ENCODE measurements at regions not wholly inside any gene's neighbourhood (a gene's known extent, or its start where the extent isn't known, plus 50 kb on each side); places are given as distances from the start of the nearest gene placed in this dataset.

- no peak for TF ChIP-seq ZNF362 (CRISPR knock-in tag; IDR thresholded peaks at IDR 0.05; ENCODE audit: borderline replicate concordance)
These were observed 548.5 kb upstream of the GRAMD2B start (continued) for GRCh38 chr5:125874717-125875116.

GRCh38 chr5:125877248-125877647, 546.0 kb upstream of the GRAMD2B start:
- TF ChIP-seq ZNF781 (CRISPR knock-in tag; IDR thresholded peaks at IDR 0.05; ENCODE audit: borderline replicate concordance, not compliant biosample characterization) (no peak), ARID3A (IDR thresholded peaks at IDR 0.05; ENCODE audit: low read depth, low read length) (no peak), ZNF460 (CRISPR knock-in tag; IDR thresholded peaks at IDR 0.05; ENCODE audit: borderline replicate concordance) (no peak), RXRB (CRISPR knock-in tag; IDR thresholded peaks at IDR 0.05; ENCODE audit: borderline replicate concordance) (no peak), ZBTB26 (CRISPR knock-in tag; IDR thresholded peaks at IDR 0.05; ENCODE audit: borderline replicate concordance) (no peak), FOXK1 (CRISPR knock-in tag; IDR thresholded peaks at IDR 0.05; ENCODE audit: borderline replicate concordance, low read depth) (no peak), REXO4 (CRISPR knock-in tag; IDR thresholded peaks at IDR 0.05; ENCODE audit: borderline replicate concordance) (no peak)
- CTCF ChIA-PET (ENCODE audit: low intra/inter-chr PET ratio, low total read pairs) = no interaction called here
- H3K27me3 ChIP-seq (ENCODE audit: control insufficient read depth in 1 of 2, insufficient read depth in 2 of 2, low read length in 2 of 2) = no peaks in the 10 kb centered on the region
- in situ Hi-C loops (cut with HindIII; ENCODE audit: extremely low pct_ligation_motif_present, low pct_unique_long_range_greater_than_20kb) = no loop called here
- H3K4me1 ChIP-seq (ENCODE audit: insufficient read depth, low read length) = no peaks in the 10 kb centered on the region
- no peak for FAIRE-seq
- no peak overlapping the region for H3K27ac ChIP-seq (ENCODE audit: extremely low read length, insufficient read depth, low read length)
- DNase-seq (ENCODE audit: low spot score) = no peak
- H3K4me3 ChIP-seq (replicated peaks in 1 of 3; ENCODE audit: insufficient read depth in 1 of 3, low read depth in 2 of 3, low read length in 3 of 3) = no peak overlapping the region
- no peaks in the 10 kb centered on the region for H3K79me2 ChIP-seq (ENCODE audit: insufficient read depth, low read length)
- peaks cover 4% of the 10 kb centered on the region; the same call in 1 of the 2 replicates for H3K9me3 ChIP-seq (ENCODE audit: low read length)
- WGBS (ENCODE audit: low lambda C conversion rate) = 0% methylated on average over 3 of the region's 3 CpGs
- no peak overlapping the region for H3K9ac ChIP-seq (ENCODE audit: insufficient read depth, low read depth, low read length)
- no peak for ATAC-seq
- intact Hi-C loops (cut with micrococcal nuclease; ENCODE audit: unreplicated experiment) = no loop called here
- H3K4me2 ChIP-seq (ENCODE audit: low read depth, low read length) = no peak overlapping the region
- POLR2A ChIA-PET = no interaction called here
- no peak overlapping the region for H2AFZ ChIP-seq (ENCODE audit: low read length)
- no peaks in the 10 kb centered on the region for H3K36me3 ChIP-seq (replicated peaks in 1 of 2; ENCODE audit: control insufficient read depth in 1 of 2, insufficient read depth in 2 of 2, low read length in 2 of 2)
- BruUV-seq (replicated peaks) = no TSS peak
- no peaks in the 10 kb centered on the region for H4K20me1 ChIP-seq (ENCODE audit: insufficient read depth, low read length)

Measured in HepG2 (cell line).